H1 (cell line): ENCODE measurements at regions not wholly inside any gene's neighbourhood (a gene's known extent, or its start where the extent isn't known, plus 50 kb on each side); places are given as distances from the start of the nearest gene placed in this dataset.

Source experiments
- CTCF ChIA-PET: fragments of 300-600 bp; sonication (Branson Sonifier 250); formaldehyde crosslinking; loops from one replicate; lab custom pipeline; 2021; ENCODE audit not compliant: partially characterized antibody; lab: Charles Lee
- POLR2A ChIA-PET: fragments of 300-600 bp; sonication (Branson Sonifier 250); formaldehyde crosslinking; loops from one replicate; lab custom pipeline; 2021; ENCODE audit warnings: inconsistent platforms; ENCODE audit not compliant: partially characterized antibody; lab: Charles Lee
- DNase-seq, 2 experiments: peaks; one replicate each; pipeline versions ENCODE4 v3.0.0 to v3.0.0-alpha.2; 2010 to 2022; ENCODE audit warnings: low spot score in 2 of 2, low read depth in 1 of 2, mixed read lengths in 1 of 2
- FAIRE-seq: peaks from 2 replicates; lab custom pipeline; 2011; peaks lifted over from hg19 to GRCh38; lab: Jason Lieb, UNC
- H2AFZ ChIP-seq: 2 replicates; pipeline ENCODE4 v1.8.1; 2012; ENCODE audit warnings: low read length, inconsistent platforms
- H2AK5ac ChIP-seq: 2 replicates; pipeline ENCODE4 v1.6.1; 2013; ENCODE audit warnings: low read depth, low read length
- H2BK120ac ChIP-seq: replicated peaks from 2 replicates; pipeline ENCODE3; 2013; ENCODE audit warnings: low read depth, low read length, inconsistent platforms
- H2BK12ac ChIP-seq: 2 replicates; pipeline ENCODE4 v1.6.1; 2013; ENCODE audit warnings: low read depth, low read length
- H2BK15ac ChIP-seq: 2 replicates; pipeline ENCODE4 v1.6.1; 2013; ENCODE audit warnings: low read length
- H2BK20ac ChIP-seq: 2 replicates; pipeline ENCODE4 v1.6.1; 2013; ENCODE audit warnings: low read length
- H2BK5ac ChIP-seq: 2 replicates; pipeline ENCODE4 v1.6.1; 2013; ENCODE audit warnings: low read depth, low read length
- H3K14ac ChIP-seq: 2 replicates; pipeline ENCODE4 v1.6.1; 2013; ENCODE audit warnings: inconsistent platforms; ENCODE audit not compliant: insufficient read length
- H3K18ac ChIP-seq: 2 replicates; pipeline ENCODE4 v1.6.1; 2013; ENCODE audit warnings: low read length; ENCODE audit errors: extremely low read depth
- H3K23ac ChIP-seq: 2 replicates; pipeline ENCODE4 v1.6.1; 2013; ENCODE audit warnings: inconsistent platforms; ENCODE audit not compliant: insufficient read length
- H3K23me2 ChIP-seq: 2 replicates; pipeline ENCODE4 v1.6.1; 2013; ENCODE audit warnings: low read depth, low read length
- H3K27ac ChIP-seq: 2 replicates; pipeline ENCODE4 v1.6.1; 2011; ENCODE audit warnings: low read depth, low read length, inconsistent platforms
- H3K27me3 ChIP-seq, 4 experiments: replicated peaks in 1 of 4; 1 replicate in 1 of 4; 2 replicates in 3 of 4; pipeline versions ENCODE4 v1.6.1 to v1.8.1; 2011 to 2013; ENCODE audit warnings: low read length in 3 of 4, mild to moderate bottlenecking in 3 of 4, inconsistent platforms in 2 of 4, mixed read lengths in 2 of 4, moderate library complexity in 1 of 4; ENCODE audit not compliant: control insufficient read depth in 3 of 4, insufficient read depth in 3 of 4; ENCODE audit errors: extremely low read depth in 1 of 4
- H3K36me3 ChIP-seq, 4 experiments: 2 replicates each; pipeline versions ENCODE4 v1.6.1 to v1.8.1; 2011 to 2013; ENCODE audit warnings: mild to moderate bottlenecking in 4 of 4, low read length in 3 of 4, moderate library complexity in 2 of 4, control low read depth in 1 of 4, inconsistent platforms in 1 of 4; ENCODE audit not compliant: insufficient read depth in 4 of 4, control insufficient read depth in 2 of 4
- H3K4ac ChIP-seq: replicated peaks from 2 replicates; pipeline ENCODE3; 2013; ENCODE audit warnings: low read length, low read depth, mixed read lengths, inconsistent platforms; ENCODE audit not compliant: insufficient read length
- H3K4me1 ChIP-seq, 4 experiments: replicated peaks in 1 of 4; 1 replicate in 1 of 4; 2 replicates in 3 of 4; pipeline versions ENCODE4 v1.6.1 to v1.8.1; 2011 to 2013; ENCODE audit warnings: low read length in 3 of 4, inconsistent platforms in 2 of 4, mixed read lengths in 1 of 4; ENCODE audit not compliant: insufficient read depth in 4 of 4, control insufficient read depth in 3 of 4
- H3K4me2 ChIP-seq, 2 experiments: 2 replicates each; pipeline versions ENCODE4 v1.6.1 to v1.8.1; 2011 to 2013; ENCODE audit warnings: low read depth in 2 of 2, low read length in 2 of 2, control low read depth in 1 of 2, inconsistent platforms in 1 of 2, mild to moderate bottlenecking in 1 of 2; ENCODE audit not compliant: insufficient read depth in 1 of 2
- H3K4me3 ChIP-seq, 4 experiments: fragments of 200-600, 300-600 bp in 1 of 4; sonication (generic), shearing (Covaris generic), sonication (Bioruptor Twin) in 1 of 4; 2 replicates each; pipeline versions ENCODE4 v1.5.1 to v1.8.1; 2011 to 2016; ENCODE audit warnings: low read length in 4 of 4, low read depth in 3 of 4, control low read depth in 2 of 4, inconsistent platforms in 2 of 4, mild to moderate bottlenecking in 2 of 4, mixed read lengths in 1 of 4, moderate library complexity in 1 of 4; ENCODE audit not compliant: insufficient read depth in 2 of 4; ENCODE audit errors: extremely low read depth in 1 of 4
- H3K56ac ChIP-seq: replicated peaks from 2 replicates; pipeline ENCODE3; 2013; ENCODE audit warnings: low read depth, mild to moderate bottlenecking, mixed read lengths, low read length, inconsistent platforms; ENCODE audit not compliant: insufficient read length
- H3K79me1 ChIP-seq: 2 replicates; pipeline ENCODE4 v1.6.1; 2013; ENCODE audit warnings: low read depth, low read length, control low read depth
- H3K79me2 ChIP-seq, 2 experiments: 2 replicates each; pipeline versions ENCODE4 v1.6.1 to v1.8.1; 2012 to 2013; ENCODE audit warnings: low read length in 2 of 2, mild to moderate bottlenecking in 2 of 2, inconsistent platforms in 1 of 2; ENCODE audit not compliant: insufficient read depth in 2 of 2, control insufficient read depth in 1 of 2
- H3K9ac ChIP-seq, 4 experiments: replicated peaks in 1 of 4; 1 replicate in 1 of 4; 2 replicates in 3 of 4; pipeline versions ENCODE4 v1.6.1 to v1.8.1; 2011 to 2013; ENCODE audit warnings: low read depth in 3 of 4, low read length in 3 of 4, control low read depth in 2 of 4, mild to moderate bottlenecking in 2 of 4, moderate library complexity in 2 of 4, inconsistent platforms in 1 of 4; ENCODE audit errors: extremely low read depth in 1 of 4
- H3K9me3 ChIP-seq, 2 experiments: 2 replicates each; pipeline versions ENCODE4 v1.6.1 to v1.8.1; 2012 to 2013; ENCODE audit warnings: mild to moderate bottlenecking in 2 of 2, moderate library complexity in 2 of 2, control low read depth in 1 of 2, inconsistent platforms in 1 of 2, low read depth in 1 of 2, low read length in 1 of 2, mixed read lengths in 1 of 2; ENCODE audit not compliant: insufficient read depth in 2 of 2
- H4K20me1 ChIP-seq, 2 experiments: replicated peaks in 1 of 2; 2 replicates each; pipeline versions ENCODE3 to v1.8.1; 2011 to 2013; ENCODE audit warnings: inconsistent platforms in 2 of 2, low read length in 2 of 2, mild to moderate bottlenecking in 1 of 2; ENCODE audit not compliant: insufficient read depth in 2 of 2, control insufficient read depth in 1 of 2
- H4K5ac ChIP-seq: 2 replicates; pipeline ENCODE4 v1.6.1; 2013; ENCODE audit warnings: low read length, low read depth, mixed read lengths, inconsistent platforms; ENCODE audit not compliant: insufficient read length
- H4K8ac ChIP-seq: 2 replicates; pipeline ENCODE4 v1.8.0; 2013; ENCODE audit warnings: mild to moderate bottlenecking, moderate library complexity, low read length, inconsistent platforms; ENCODE audit not compliant: insufficient read depth; ENCODE audit errors: extremely low read depth
- H4K91ac ChIP-seq: replicated peaks from 2 replicates; pipeline ENCODE3; 2013; ENCODE audit warnings: low read length, mixed read lengths, inconsistent platforms; ENCODE audit not compliant: insufficient read length
- CHD1 ChIP-seq: IDR thresholded peaks from 2 replicates; pipeline ENCODE4 v1.6.1; 2012; ENCODE audit warnings: low read depth, low read length, improper control_type of control experiment
- CHD2 ChIP-seq: IDR thresholded peaks from 2 replicates; pipeline ENCODE4 v1.6.1; 2012; ENCODE audit warnings: low read length, improper control_type of control experiment
- CREB1 ChIP-seq: IDR thresholded peaks from 2 replicates; pipeline ENCODE4 v1.6.1; 2012; ENCODE audit warnings: inconsistent platforms
- EP300 ChIP-seq, 2 experiments: IDR thresholded peaks; 1 replicate in 1 of 2; 2 replicates in 1 of 2; pipeline ENCODE4 v1.6.1; 2011 to 2012; ENCODE audit warnings: low read depth in 2 of 2, low read length in 2 of 2, mild to moderate bottlenecking in 2 of 2, borderline replicate concordance in 1 of 2, inconsistent platforms in 1 of 2, moderate library complexity in 1 of 2
- GABPA ChIP-seq: IDR thresholded peaks from 2 replicates; pipeline ENCODE4 v1.6.1; 2011; ENCODE audit warnings: mild to moderate bottlenecking, low read length, moderate library complexity, borderline replicate concordance; ENCODE audit not compliant: insufficient read depth
- MAFK ChIP-seq: IDR thresholded peaks from 2 replicates; pipeline ENCODE4 v1.6.1; 2012; ENCODE audit warnings: low read depth, mild to moderate bottlenecking, improper control_type of control experiment, low read length
- POLR2AphosphoS5 ChIP-seq: IDR thresholded peaks from 2 replicates; pipeline ENCODE4 v1.6.1; 2011; ENCODE audit warnings: low read depth, low read length
- RAD21 ChIP-seq, 2 experiments: IDR thresholded peaks in 1 of 2; conservative IDR thresholded peaks in 1 of 2; 2 replicates each; pipeline ENCODE4 v1.6.1; 2011; ENCODE audit warnings: low read depth in 2 of 2, low read length in 2 of 2, improper control_type of control experiment in 1 of 2, inconsistent platforms in 1 of 2, mild to moderate bottlenecking in 1 of 2, moderate library complexity in 1 of 2
- SP4 ChIP-seq: IDR thresholded peaks from 2 replicates; pipeline ENCODE4 v1.6.1; 2012; ENCODE audit warnings: low read length, inconsistent platforms
- TCF12 ChIP-seq: IDR thresholded peaks from 2 replicates; pipeline ENCODE4 v1.6.1; 2011; ENCODE audit warnings: low read depth, mild to moderate bottlenecking, low read length
- WGBS, 2 experiments: shearing (Covaris generic) in 1 of 2; methylation state at CpG; one replicate each; pipeline versions ENCODE4 v1.1.6 to v1.1.7; 2013 to 2015; ENCODE audit warnings: low lambda C conversion rate in 2 of 2, mixed read lengths in 2 of 2, inconsistent platforms in 1 of 2, low coverage in 1 of 2, missing lambda C conversion rate in 1 of 2; ENCODE audit not compliant: insufficient replicate concordance in 2 of 2, insufficient coverage in 1 of 2, insufficient read length in 1 of 2; ENCODE audit errors: extremely low coverage in 1 of 2, missing lambda C conversion rate in 1 of 2; 5-methylcytosine and 5-hydroxymethylcytosine counted together
- TF ChIP-seq, protein P1 (sequence below), 3 experiments: IDR thresholded peaks; 1 replicate in 2 of 3; 2 replicates in 1 of 3; pipeline versions ENCODE4 v1.5.1 to v1.6.1; 2011; ENCODE audit warnings: low read length in 3 of 3, mild to moderate bottlenecking in 3 of 3, inconsistent platforms in 2 of 3, low read depth in 1 of 3, moderate library complexity in 1 of 3; ENCODE audit not compliant: insufficient read depth in 1 of 3; ENCODE audit errors: control extremely low read depth in 1 of 3
- TF ChIP-seq, protein P2 (sequence below): IDR thresholded peaks from 2 replicates; pipeline ENCODE4 v1.6.1; 2011; ENCODE audit warnings: low read depth, mild to moderate bottlenecking, low read length; ENCODE audit not compliant: insufficient read depth

- FAIRE-seq (no peak), DNase-seq (peak in 1 of 2 experiments; percentile 45)
- Histone ChIP-seq H3K27me3 (peaks cover 0 to 2% (median 0%) of the 10 kb centered on the region in 4 experiments; a peak in 1 of 7 replicates), H3K27ac (no peak overlapping the region), H3K79me2 (no peaks in the 10 kb centered on the region), H3K36me3 (no peaks in the 10 kb centered on the region), H3K79me1 (no peaks in the 10 kb centered on the region), H2BK20ac (no peak overlapping the region), H2BK12ac (no peak overlapping the region), H4K20me1 (no peaks in the 10 kb centered on the region), H2AFZ (no peak overlapping the region), H2BK15ac (no peak overlapping the region), H3K18ac (no peak overlapping the region), H4K8ac (no peak overlapping the region), H3K14ac (no peak overlapping the region), H4K91ac (no peak overlapping the region), H3K4me1 (no peaks in the 10 kb centered on the region), H3K23me2 (no peaks in the 10 kb centered on the region), H3K4me3 (no peak overlapping the region), H4K5ac (no peak overlapping the region), H2AK5ac (no peak overlapping the region), H3K9ac (no peak overlapping the region), H3K56ac (no peak overlapping the region), H2BK120ac (no peak overlapping the region), H2BK5ac (no peak overlapping the region), H3K9me3 (no peaks in the 10 kb centered on the region), H3K4me2 (no peak overlapping the region), H3K4ac (no peak overlapping the region), H3K23ac (no peak overlapping the region)
- WGBS, 2 experiments = 89% methylated on average over 2 of the region's 2 CpGs; no CpG with 5 or more reads in 1 of the 2 experiments
- ChIA-PET CTCF (interaction anchor here (0.6 to 2.4 kb wide), 9 partner anchors 8 to 699 kb away, joined by 3 to 10 read pairs (median 3); no protein-coding TSS in a partner anchor), POLR2A (no interaction called here)
- TF ChIP-seq SP4 = no peak
- TF ChIP-seq, protein P1, sequence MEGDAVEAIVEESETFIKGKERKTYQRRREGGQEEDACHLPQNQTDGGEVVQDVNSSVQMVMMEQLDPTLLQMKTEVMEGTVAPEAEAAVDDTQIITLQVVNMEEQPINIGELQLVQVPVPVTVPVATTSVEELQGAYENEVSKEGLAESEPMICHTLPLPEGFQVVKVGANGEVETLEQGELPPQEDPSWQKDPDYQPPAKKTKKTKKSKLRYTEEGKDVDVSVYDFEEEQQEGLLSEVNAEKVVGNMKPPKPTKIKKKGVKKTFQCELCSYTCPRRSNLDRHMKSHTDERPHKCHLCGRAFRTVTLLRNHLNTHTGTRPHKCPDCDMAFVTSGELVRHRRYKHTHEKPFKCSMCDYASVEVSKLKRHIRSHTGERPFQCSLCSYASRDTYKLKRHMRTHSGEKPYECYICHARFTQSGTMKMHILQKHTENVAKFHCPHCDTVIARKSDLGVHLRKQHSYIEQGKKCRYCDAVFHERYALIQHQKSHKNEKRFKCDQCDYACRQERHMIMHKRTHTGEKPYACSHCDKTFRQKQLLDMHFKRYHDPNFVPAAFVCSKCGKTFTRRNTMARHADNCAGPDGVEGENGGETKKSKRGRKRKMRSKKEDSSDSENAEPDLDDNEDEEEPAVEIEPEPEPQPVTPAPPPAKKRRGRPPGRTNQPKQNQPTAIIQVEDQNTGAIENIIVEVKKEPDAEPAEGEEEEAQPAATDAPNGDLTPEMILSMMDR (IDR thresholded peaks at IDR 0.05; ENCODE audit: control extremely low read depth in 1 of 3, insufficient read depth in 1 of 3, low read depth in 1 of 3, low read length in 3 of 3) = peak; percentile 44 to 63 (median 55)
- no peak for TF ChIP-seq GABPA
- no peak for TF ChIP-seq CHD2
- TF ChIP-seq TCF12 = no peak
- TF ChIP-seq CREB1 = no peak
- peak; percentile 46 to 60; a peak in 3 of 4 replicates for TF ChIP-seq RAD21 (IDR thresholded peaks at IDR 0.05 in 1 of 2, conservative IDR thresholded peaks at IDR 0.05 in 1 of 2; ENCODE audit: low read depth in 2 of 2, low read length in 2 of 2)
- no peak for TF ChIP-seq CHD1
- TF ChIP-seq, protein P2, sequence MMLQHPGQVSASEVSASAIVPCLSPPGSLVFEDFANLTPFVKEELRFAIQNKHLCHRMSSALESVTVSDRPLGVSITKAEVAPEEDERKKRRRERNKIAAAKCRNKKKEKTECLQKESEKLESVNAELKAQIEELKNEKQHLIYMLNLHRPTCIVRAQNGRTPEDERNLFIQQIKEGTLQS = no peak
- TF ChIP-seq EP300 (IDR thresholded peaks at IDR 0.05; ENCODE audit: borderline replicate concordance in 1 of 2, low read depth in 2 of 2, low read length in 2 of 2) = no peak
- no peak for TF ChIP-seq POLR2AphosphoS5
- no peak for TF ChIP-seq MAFK
Observed at GRCh38 chr7:9600974-9601373, 1167.6 kb downstream of the NXPH1 start.
